ENCODE measurements at regions not wholly inside any gene's neighbourhood (a gene's known extent, or its start where the extent isn't known, plus 50 kb on each side); places are given as distances from the start of the nearest gene placed in this dataset.

GRCh38 chr14:89598548-89599186 lies 181.6 kb upstream of the FOXN3 start:
- no peak for TF ChIP-seq POLR2A (IDR thresholded peaks at IDR 0.05)
- TF ChIP-seq CTCF (IDR thresholded peaks at IDR 0.05) = no peak

Measured in right lobe of liver (tissue), 4 donors.